ENCODE measurements at regions not wholly inside any gene's neighbourhood (a gene's known extent, or its start where the extent isn't known, plus 50 kb on each side); places are given as distances from the start of the nearest gene placed in this dataset.

DNA sequence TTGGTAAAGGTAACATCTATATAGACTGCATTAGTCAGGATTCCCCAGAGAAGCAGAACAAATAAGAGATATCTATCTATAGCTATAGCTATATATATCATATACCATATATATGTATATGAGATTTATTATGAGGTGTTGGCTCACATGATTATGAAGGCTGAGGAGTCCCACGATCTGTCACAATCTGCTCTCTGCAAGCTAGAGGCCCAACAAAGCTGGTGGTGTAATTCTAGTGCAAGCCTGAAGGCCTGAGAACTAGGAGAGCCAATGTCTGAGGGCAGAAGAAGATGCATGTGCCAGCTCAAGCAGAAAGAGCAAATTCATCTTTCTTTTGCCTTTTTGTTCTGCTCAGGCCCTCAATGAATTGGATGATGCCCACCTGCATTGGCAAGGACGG, 102.2 kb upstream of the PLPPR1 start:
- TF ChIP-seq, protein P1, sequence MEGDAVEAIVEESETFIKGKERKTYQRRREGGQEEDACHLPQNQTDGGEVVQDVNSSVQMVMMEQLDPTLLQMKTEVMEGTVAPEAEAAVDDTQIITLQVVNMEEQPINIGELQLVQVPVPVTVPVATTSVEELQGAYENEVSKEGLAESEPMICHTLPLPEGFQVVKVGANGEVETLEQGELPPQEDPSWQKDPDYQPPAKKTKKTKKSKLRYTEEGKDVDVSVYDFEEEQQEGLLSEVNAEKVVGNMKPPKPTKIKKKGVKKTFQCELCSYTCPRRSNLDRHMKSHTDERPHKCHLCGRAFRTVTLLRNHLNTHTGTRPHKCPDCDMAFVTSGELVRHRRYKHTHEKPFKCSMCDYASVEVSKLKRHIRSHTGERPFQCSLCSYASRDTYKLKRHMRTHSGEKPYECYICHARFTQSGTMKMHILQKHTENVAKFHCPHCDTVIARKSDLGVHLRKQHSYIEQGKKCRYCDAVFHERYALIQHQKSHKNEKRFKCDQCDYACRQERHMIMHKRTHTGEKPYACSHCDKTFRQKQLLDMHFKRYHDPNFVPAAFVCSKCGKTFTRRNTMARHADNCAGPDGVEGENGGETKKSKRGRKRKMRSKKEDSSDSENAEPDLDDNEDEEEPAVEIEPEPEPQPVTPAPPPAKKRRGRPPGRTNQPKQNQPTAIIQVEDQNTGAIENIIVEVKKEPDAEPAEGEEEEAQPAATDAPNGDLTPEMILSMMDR (IDR thresholded peaks at IDR 0.05), result no peak
- TF ChIP-seq POLR2AphosphoS5 (IDR thresholded peaks at IDR 0.05), result no peak
- TF ChIP-seq POLR2A (IDR thresholded peaks at IDR 0.05), result no peak

Measured in prostate gland (tissue), 2 donors.